ENCODE measurements at regions not wholly inside any gene's neighbourhood (a gene's known extent, or its start where the extent isn't known, plus 50 kb on each side); places are given as distances from the start of the nearest gene placed in this dataset.

GRCh38 chrX:39336671-39337311 is 535.5 kb downstream of the MID1IP1 start:
- TF ChIP-seq CTCF (conservative IDR thresholded peaks at IDR 0.05; ENCODE audit: low read depth, low read length) = no peak
- peak; percentile 18 for DNase-seq (ENCODE audit: low read depth)
- no peak overlapping the region for H3K4me3 ChIP-seq (ENCODE audit: low read depth, low read length)

GRCh38 chrX:39337451-39337850 is 536.2 kb downstream of the MID1IP1 start:
- no peak for TF ChIP-seq CTCF (conservative IDR thresholded peaks at IDR 0.05; ENCODE audit: low read depth, low read length)
- H3K4me3 ChIP-seq (ENCODE audit: low read depth, low read length) = no peak overlapping the region
- no peak for DNase-seq (ENCODE audit: low read depth)

- no peak overlapping the region for H3K4me3 ChIP-seq (ENCODE audit: low read depth, low read length)
- TF ChIP-seq CTCF (conservative IDR thresholded peaks at IDR 0.05; ENCODE audit: low read depth, low read length) = no peak
- DNase-seq (ENCODE audit: low read depth) = no peak
Observed at GRCh38 chrX:39338583-39338982, 537.3 kb downstream of the MID1IP1 start.

- no peak for TF ChIP-seq CTCF (conservative IDR thresholded peaks at IDR 0.05; ENCODE audit: low read depth, low read length)
- no peak overlapping the region for H3K4me3 ChIP-seq (ENCODE audit: low read depth, low read length)
- no peak for DNase-seq (ENCODE audit: low read depth)
Observed at GRCh38 chrX:39356119-39356807, 555.0 kb downstream of the MID1IP1 start.

GRCh38 chrX:39360101-39360500 is 558.8 kb downstream of the MID1IP1 start:
- DNase-seq (ENCODE audit: low read depth) = no peak
- no peak overlapping the region for H3K4me3 ChIP-seq (ENCODE audit: low read depth, low read length)
- TF ChIP-seq CTCF (conservative IDR thresholded peaks at IDR 0.05; ENCODE audit: low read depth, low read length) = no peak

GRCh38 chrX:39361736-39362135 is 560.5 kb downstream of the MID1IP1 start:
- no peak overlapping the region for H3K4me3 ChIP-seq (ENCODE audit: low read depth, low read length)
- no peak for TF ChIP-seq CTCF (conservative IDR thresholded peaks at IDR 0.05; ENCODE audit: low read depth, low read length)
- DNase-seq (ENCODE audit: low read depth) = no peak

GRCh38 chrX:39367416-39367815 is 566.2 kb downstream of the MID1IP1 start:
- no peak overlapping the region for H3K4me3 ChIP-seq (ENCODE audit: low read depth, low read length)
- TF ChIP-seq CTCF (conservative IDR thresholded peaks at IDR 0.05; ENCODE audit: low read depth, low read length) = no peak
- DNase-seq (ENCODE audit: low read depth) = no peak

All from choroid plexus epithelial cell (primary cell).